Activated naive CD4-positive, alpha-beta T cell treated with anti-CD3 and anti-CD28 coated beads, Interleukin-2, amount 50 U/mL, for 24 hours (primary cell): ENCODE measurements at regions not wholly inside any gene's neighbourhood (a gene's known extent, or its start where the extent isn't known, plus 50 kb on each side); places are given as distances from the start of the nearest gene placed in this dataset.

Experiments used
- H3K27ac Mint-ChIP-seq: one replicate; pipeline ENCODE4 v1.8.0; 2021; ENCODE audit warnings: mild to moderate bottlenecking, mixed read lengths
- H3K27me3 Mint-ChIP-seq: one replicate; pipeline ENCODE4 v1.8.0; 2021; ENCODE audit warnings: mixed read lengths
- H3K36me3 Mint-ChIP-seq: one replicate; pipeline ENCODE4 v1.8.0; 2021; ENCODE audit warnings: mixed read lengths
- H3K4me1 Mint-ChIP-seq: one replicate; pipeline ENCODE4 v1.8.0; 2021; ENCODE audit warnings: mixed read lengths
- H3K4me3 Mint-ChIP-seq: one replicate; pipeline ENCODE4 v1.8.0; 2021; ENCODE audit warnings: mild to moderate bottlenecking, mixed read lengths
- H3K9me3 Mint-ChIP-seq: one replicate; pipeline ENCODE4 v1.8.0; 2021; ENCODE audit warnings: mixed read lengths

DNA sequence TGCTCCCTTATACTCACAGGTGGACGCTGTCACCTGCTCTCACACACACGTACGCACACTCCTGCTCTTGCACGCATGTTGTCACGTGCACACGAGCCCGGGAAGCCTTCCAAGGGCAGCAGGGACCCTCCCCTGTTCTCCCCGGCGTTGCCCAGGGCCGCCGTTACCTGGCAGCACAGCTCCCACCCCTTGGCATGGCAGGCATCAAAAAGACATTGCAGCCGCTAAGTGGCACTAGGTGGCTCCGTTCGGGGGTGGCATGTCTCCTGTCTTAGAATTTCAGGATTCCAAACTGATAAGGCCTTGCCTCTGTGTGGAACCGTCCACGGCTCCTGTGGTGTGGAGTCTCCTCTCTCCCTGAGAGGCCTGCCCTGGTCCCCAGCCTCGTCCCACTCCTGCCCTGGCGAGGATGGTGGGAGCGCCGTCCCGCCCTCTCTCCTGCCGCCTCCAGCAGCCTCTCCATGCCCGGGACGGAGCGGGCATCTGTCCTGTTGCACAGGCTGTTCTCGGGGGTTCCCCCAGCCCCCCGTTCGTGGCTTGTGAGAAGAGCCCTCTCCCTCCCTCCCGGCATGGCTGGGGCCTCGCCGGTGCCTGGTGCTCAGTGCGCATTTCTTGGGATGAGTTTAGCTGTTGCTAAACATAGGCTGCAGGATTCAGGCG is 126.7 kb upstream of the GSE1 start:
- no peaks in the 10 kb centered on the region for H3K9me3 Mint-ChIP-seq
- H3K4me1 Mint-ChIP-seq, result peaks cover 5% of the 10 kb centered on the region
- no peak overlapping the region for H3K27ac Mint-ChIP-seq
- no peaks in the 10 kb centered on the region for H3K36me3 Mint-ChIP-seq
- no peaks in the 10 kb centered on the region for H3K27me3 Mint-ChIP-seq
- H3K4me3 Mint-ChIP-seq, result no peak overlapping the region

DNA sequence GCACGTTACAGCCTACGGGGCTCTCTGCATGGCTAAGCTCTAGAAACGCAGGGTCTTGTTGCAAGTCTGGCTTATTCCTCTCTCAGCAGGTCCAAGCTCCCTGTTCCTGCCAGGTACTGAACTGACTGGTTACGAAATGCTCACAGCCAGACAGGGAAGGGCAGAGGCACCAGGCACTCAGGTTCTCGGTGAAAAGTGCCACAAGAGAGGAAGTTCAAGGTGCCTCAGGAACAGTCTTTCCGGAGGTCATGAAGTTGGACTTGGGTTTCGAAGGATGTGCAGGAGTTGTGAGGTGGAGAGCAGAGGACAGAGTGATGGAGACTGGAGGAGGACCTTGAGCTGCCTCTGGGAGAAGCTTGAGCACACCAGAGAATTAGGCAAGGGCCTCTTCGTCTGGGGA is 124.7 kb upstream of the GSE1 start:
- no peaks in the 10 kb centered on the region for H3K36me3 Mint-ChIP-seq
- no peak overlapping the region for H3K4me3 Mint-ChIP-seq
- H3K27me3 Mint-ChIP-seq, result no peaks in the 10 kb centered on the region
- H3K4me1 Mint-ChIP-seq, result peaks cover 8% of the 10 kb centered on the region
- no peaks in the 10 kb centered on the region for H3K9me3 Mint-ChIP-seq
- no peak overlapping the region for H3K27ac Mint-ChIP-seq

DNA sequence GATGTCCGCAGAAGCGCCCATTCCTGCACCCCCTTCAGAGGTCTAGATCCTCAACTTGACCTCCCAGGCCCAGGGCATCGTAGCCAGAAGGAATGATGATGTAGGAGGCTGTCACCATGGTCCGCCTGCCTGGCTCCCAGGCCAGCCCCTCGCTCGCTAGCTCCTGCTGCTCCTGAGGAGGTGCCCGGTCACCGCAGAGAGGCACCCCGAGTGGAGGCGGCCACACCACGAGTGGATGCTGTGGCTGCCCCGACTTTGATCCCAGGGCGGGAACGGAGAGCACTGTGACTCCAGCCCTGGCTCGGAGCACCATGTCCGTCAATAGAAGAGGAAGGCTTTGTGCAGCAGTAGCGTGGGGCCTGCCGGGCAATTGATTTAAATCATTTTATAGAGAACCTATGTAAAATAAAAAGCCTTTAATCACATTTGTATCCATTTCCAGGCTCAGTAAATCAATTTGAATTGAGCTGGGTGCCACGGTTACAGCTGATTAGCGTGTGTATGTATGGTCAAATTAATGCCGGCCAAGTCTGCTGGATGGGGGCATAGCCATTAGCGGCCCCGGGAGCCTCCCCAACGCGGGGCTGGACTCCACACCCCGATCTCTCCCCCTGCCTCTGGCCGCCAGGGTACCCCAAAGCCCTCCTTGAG is 122.6 kb upstream of the GSE1 start:
- H3K4me1 Mint-ChIP-seq, result peaks cover 8% of the 10 kb centered on the region
- H3K27ac Mint-ChIP-seq, result no peak overlapping the region
- no peaks in the 10 kb centered on the region for H3K9me3 Mint-ChIP-seq
- H3K4me3 Mint-ChIP-seq, result no peak overlapping the region
- no peaks in the 10 kb centered on the region for H3K36me3 Mint-ChIP-seq
- H3K27me3 Mint-ChIP-seq, result no peaks in the 10 kb centered on the region

DNA sequence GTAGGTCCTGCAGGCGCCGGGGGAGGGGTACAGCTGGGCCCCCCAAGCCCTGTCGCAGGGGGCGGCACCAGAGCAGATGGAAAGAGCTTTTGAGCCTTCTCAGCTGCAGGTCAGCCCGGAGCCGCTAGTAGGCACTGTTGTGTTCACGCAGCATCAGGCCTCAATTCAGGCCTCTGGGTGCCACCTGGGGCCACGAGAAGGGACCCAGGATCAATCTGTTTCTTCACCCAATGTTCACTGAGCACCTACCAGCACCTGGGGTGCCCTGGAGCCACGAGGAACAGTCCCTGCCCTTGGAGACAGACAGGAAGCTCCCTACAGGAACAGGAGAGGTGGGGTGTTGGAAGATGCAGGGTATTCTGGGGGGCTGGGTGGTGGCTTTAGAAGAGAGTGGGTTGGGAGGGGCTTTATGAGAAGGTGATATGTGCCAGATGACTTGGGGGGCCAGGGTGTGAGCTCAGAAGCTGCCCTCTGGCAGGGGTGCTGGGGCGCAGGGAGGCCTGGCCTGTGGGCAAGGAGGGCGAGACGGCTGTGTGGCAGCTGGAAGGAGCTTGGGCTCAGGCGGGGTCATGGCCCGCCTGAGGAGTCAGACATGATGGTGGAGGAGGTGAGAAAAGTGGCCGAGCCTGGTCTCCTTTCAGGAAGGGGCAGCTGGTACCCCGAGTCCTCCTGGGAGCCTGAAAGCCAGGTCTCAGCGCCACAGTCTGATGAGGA is 121.9 kb upstream of the GSE1 start:
- no peak overlapping the region for H3K27ac Mint-ChIP-seq

DNA sequence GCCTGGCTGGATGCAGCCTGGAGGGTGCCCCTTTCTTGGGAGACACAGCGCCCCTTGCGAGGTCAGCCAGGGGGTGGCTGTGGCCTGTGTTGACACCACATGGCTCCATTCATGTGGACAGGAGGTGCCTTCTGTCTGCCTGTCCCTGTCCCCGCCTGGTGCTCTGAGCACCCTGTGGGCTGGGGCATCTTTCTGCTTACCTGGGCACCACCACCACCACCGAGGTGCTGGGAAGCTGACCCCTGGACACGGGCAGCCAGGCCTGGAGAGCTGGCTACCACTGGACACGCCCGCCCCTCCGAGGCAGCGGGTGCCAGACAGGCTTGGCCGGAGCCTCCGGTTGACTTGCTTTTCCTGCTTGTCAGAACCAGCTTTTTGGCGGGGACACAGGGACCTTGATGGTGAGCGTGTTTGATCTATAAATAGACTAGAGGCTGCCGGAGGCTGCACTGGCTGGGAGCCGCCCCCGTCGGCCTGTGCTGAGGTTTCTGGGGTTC is 121.3 kb upstream of the GSE1 start:
- Mint-ChIP-seq H3K4me3 (no peak overlapping the region), H3K9me3 (no peaks in the 10 kb centered on the region), H3K4me1 (peaks cover 8% of the 10 kb centered on the region), H3K27me3 (no peaks in the 10 kb centered on the region), H3K36me3 (no peaks in the 10 kb centered on the region), H3K27ac (no peak overlapping the region)

More for the DNA sequence above, 121.9 kb upstream of the GSE1 start:
- H3K4me1 Mint-ChIP-seq, result peaks cover 8% of the 10 kb centered on the region
- H3K36me3 Mint-ChIP-seq, result no peaks in the 10 kb centered on the region
- H3K4me3 Mint-ChIP-seq, result no peak overlapping the region
- H3K9me3 Mint-ChIP-seq, result no peaks in the 10 kb centered on the region
- H3K27me3 Mint-ChIP-seq, result no peaks in the 10 kb centered on the region

DNA sequence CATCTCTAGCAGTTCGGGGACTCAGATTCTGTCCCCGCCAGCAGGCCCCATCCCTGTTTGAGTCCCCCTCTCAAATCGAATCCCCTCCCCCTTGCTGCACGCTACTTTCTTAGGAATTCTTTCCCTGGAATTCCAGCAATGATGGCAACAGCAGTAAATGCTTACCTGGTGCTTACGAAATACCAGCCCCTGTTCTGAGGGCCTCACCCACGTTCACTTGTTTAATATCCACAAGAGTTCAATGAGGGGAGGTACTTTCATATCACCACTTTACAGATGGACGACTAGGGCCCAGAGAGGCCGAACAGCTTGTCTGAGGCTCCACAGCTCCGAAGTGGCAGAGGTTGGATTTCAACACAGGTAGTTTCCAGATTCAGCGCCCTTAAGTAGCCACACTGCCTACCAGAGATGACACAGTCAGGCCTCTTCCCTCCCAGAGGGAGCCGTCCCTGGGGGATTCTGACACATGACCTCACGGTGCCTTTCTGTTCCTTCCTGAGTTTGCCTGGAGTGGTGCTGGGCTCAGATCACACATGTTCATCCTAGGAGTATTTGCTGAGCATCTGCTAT is 120.7 kb upstream of the GSE1 start:
- Mint-ChIP-seq H3K27ac (peak overlapping the region; percentile 2), H3K27me3 (no peaks in the 10 kb centered on the region), H3K4me1 (peaks cover 8% of the 10 kb centered on the region), H3K4me3 (no peak overlapping the region), H3K36me3 (no peaks in the 10 kb centered on the region), H3K9me3 (no peaks in the 10 kb centered on the region)

DNA sequence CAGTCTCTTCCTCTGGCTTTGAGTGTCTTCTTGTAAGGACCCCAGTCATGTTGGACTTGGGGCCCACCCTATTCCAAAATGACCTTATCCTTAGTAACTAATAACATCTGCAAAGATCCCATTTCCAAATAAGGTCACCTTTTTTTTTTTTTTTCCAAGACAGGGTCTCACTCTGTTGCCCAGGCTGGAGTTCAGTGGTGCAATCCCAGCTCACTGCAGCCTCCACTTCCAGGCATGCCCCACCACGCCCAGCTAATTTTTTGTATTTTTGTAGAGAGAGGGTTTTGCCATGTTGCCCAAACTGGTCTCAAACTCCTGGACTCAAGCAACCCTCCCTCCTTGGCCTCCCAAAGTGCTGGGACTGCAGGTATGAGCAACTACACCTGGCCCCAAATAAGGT is 118.8 kb upstream of the GSE1 start:
- Mint-ChIP-seq H3K27me3 (no peaks in the 10 kb centered on the region), H3K9me3 (no peaks in the 10 kb centered on the region), H3K4me1 (peaks cover 8% of the 10 kb centered on the region), H3K36me3 (no peaks in the 10 kb centered on the region), H3K27ac (no peak overlapping the region), H3K4me3 (no peak overlapping the region)

DNA sequence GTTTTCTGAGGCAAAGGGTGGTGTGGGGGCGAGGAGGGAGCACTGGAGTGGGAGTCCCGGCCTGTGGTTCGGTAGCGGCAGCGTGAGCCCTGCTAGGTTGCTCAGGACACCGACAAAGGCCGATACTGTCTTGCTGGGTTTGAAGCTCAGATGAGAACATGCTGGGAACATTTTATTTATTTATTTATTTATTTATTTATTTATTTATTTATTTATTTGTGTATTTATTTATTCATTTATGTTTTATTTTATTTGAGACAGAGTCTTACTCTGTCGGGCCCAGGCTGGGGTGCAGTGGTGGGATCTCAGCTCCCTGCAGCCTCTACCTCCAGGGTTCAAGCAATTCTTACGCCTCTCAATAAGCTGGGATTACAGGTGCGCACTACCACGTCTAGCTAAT is 117.9 kb upstream of the GSE1 start:
- Mint-ChIP-seq H3K4me3 (no peak overlapping the region), H3K9me3 (no peaks in the 10 kb centered on the region), H3K27ac (no peak overlapping the region), H3K36me3 (no peaks in the 10 kb centered on the region), H3K4me1 (peaks cover 8% of the 10 kb centered on the region), H3K27me3 (no peaks in the 10 kb centered on the region)

DNA sequence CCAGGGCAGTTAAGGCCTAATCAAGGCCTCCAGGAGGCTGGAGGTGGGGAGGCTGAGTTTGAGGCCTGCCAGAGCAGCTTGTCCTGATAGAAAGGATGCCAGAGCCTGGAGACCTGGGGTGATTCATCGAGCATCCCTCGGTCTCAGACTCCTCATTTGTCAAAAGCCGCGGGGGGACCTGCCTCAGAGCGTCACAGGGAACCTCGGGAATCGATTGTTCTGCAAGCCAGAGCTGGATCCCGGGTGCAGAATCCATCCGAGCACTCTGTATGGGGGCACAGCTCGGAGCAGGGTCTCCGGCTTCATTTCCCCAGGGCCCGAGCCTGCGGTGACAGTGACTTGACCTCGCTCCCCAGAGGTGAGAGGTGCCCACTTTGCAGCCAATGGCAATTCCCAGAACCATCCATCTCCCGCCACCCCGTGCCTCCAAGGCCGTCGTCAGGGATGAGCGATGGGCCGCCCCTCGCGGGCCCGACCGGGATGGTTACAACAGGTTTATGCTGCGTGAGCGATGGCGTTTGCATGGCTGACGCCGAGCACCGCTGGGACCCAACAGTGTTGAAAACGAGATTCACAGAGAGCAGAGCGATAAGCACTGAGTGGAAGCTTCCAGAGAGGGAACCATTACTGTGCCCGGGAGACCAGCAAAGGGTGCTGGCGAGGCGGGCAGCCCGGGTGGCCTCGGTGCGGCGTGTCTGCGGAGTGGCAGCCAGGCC is 117.1 kb upstream of the GSE1 start:
- Mint-ChIP-seq H3K4me1 (peaks cover 8% of the 10 kb centered on the region), H3K36me3 (no peaks in the 10 kb centered on the region), H3K27ac (no peak overlapping the region), H3K4me3 (no peak overlapping the region), H3K27me3 (no peaks in the 10 kb centered on the region), H3K9me3 (no peaks in the 10 kb centered on the region)

DNA sequence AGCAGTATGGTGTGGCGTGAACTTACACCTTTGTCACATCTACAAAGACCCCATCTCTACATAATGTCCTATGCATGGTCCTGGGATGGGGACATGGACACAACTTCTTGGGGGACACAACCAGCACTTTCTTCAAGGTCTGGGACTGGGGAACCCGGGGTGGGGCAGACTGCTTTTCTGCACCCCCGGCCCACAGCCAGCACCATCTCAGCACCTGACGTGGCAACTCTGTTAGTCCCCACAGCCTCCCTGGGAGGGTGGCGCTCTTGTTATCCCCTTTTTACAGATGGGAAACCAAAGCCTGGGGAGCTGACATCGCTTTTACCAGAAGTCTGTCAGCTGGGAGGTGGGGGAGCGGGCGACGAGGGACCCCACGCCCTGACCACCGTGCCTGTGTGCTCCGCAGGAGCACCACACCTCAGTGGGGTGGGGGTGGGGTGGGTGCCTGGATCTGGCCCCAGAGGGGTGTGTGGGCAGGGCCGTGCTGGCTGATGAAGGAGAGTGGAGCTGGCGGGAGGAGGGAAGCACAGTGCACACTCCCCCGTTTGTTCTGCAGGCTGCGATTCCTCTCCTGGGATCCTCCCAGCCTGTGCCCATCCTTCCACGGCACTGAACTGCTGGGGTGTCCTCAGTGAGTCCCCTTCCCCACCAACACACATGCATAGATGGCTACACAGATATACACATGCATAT is 115.4 kb upstream of the GSE1 start:
- peak overlapping the region; percentile 72 for H3K27ac Mint-ChIP-seq
- H3K36me3 Mint-ChIP-seq, result no peaks in the 10 kb centered on the region
- no peaks in the 10 kb centered on the region for H3K27me3 Mint-ChIP-seq
- no peaks in the 10 kb centered on the region for H3K4me1 Mint-ChIP-seq
- H3K4me3 Mint-ChIP-seq, result no peak overlapping the region
- no peaks in the 10 kb centered on the region for H3K9me3 Mint-ChIP-seq

DNA sequence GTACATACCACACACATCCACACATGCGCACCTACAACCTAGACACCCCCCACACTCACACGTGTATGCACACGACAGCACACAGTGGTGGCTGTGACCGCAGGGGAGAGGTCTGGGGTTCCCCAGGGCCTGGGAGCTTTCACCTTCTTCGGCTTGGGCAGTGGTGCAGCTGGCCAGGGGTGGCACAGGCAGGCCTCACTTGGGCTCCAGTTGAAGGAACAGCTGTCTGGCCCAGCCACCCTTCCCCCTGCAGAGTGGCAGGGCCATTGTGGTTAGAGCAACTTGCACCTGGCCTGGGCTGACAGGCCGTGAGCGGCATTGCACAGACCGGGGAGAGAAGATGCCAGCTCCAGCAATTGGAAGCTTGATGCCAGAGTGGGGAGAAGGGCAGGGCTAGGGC is 114.5 kb upstream of the GSE1 start:
- Mint-ChIP-seq H3K36me3 (no peaks in the 10 kb centered on the region), H3K4me1 (no peaks in the 10 kb centered on the region), H3K4me3 (no peak overlapping the region), H3K9me3 (no peaks in the 10 kb centered on the region), H3K27me3 (no peaks in the 10 kb centered on the region), H3K27ac (no peak overlapping the region)

DNA sequence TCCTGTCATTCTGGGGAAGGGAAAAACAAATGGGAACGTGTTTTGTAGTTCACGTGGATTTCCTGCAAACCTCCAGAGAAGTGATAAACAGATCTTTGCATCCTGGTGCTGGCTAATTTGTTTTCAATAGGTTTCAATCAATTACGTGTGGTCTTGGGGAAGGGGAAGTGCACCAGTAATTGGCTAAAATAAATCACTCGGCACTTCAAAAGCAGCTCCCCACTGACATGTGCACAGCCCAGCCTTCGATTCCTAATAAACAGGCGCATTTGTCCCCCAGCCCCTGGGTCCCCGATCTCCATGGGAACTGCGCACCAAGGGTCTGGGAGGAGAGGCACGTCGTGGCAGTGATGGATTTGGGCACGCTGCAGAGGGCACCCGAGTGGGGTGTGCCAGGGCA is 112.9 kb upstream of the GSE1 start:
- Mint-ChIP-seq H3K9me3 (no peaks in the 10 kb centered on the region), H3K4me3 (no peak overlapping the region), H3K27ac (no peak overlapping the region), H3K4me1 (no peaks in the 10 kb centered on the region), H3K27me3 (no peaks in the 10 kb centered on the region), H3K36me3 (no peaks in the 10 kb centered on the region)

DNA sequence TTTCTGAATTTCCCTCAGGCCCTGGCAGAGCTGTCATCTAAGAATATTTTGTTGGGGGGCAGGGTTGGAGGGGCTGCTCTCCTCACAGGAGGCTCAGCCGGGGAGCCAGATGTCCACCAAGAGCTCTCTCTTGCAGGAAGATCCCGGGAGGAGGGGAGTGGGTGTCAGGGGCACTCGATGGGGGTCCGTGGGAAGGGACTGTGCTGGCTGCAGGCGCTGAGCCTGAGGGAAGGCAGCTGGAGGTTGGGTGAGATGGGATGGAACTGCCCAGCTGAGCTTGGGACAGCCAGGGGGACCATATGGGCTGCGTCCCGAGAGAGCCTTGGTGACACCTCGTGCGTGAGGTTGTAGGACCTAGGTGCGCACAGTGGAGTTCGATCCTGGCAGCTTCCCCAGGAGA is 111.2 kb upstream of the GSE1 start:
- Mint-ChIP-seq H3K27me3 (no peaks in the 10 kb centered on the region), H3K4me1 (no peaks in the 10 kb centered on the region), H3K4me3 (no peak overlapping the region), H3K9me3 (no peaks in the 10 kb centered on the region), H3K27ac (no peak overlapping the region), H3K36me3 (no peaks in the 10 kb centered on the region)

DNA sequence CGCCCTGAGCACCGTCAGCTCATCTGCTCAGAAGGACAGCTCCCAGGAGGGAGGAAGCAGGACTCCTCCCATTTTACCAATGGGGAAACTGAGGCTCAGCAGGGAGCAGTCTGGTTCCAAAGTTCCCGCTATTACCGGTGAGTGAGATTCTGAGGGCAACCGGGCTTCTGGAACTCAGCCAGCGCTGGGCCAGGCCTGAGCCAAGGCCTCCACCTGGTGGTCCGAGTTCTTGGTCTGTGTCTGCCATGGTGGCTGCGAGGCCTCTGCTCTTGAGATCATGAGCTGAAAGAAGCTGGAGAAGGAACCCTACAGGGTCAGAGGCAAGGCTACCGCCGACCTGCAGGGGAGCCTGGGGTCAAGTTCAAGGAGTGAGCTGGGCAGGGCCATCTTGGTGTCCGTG is 110.8 kb upstream of the GSE1 start:
- Mint-ChIP-seq H3K27me3 (no peaks in the 10 kb centered on the region), H3K36me3 (no peaks in the 10 kb centered on the region), H3K4me3 (no peak overlapping the region), H3K27ac (no peak overlapping the region), H3K4me1 (no peaks in the 10 kb centered on the region), H3K9me3 (no peaks in the 10 kb centered on the region)

DNA sequence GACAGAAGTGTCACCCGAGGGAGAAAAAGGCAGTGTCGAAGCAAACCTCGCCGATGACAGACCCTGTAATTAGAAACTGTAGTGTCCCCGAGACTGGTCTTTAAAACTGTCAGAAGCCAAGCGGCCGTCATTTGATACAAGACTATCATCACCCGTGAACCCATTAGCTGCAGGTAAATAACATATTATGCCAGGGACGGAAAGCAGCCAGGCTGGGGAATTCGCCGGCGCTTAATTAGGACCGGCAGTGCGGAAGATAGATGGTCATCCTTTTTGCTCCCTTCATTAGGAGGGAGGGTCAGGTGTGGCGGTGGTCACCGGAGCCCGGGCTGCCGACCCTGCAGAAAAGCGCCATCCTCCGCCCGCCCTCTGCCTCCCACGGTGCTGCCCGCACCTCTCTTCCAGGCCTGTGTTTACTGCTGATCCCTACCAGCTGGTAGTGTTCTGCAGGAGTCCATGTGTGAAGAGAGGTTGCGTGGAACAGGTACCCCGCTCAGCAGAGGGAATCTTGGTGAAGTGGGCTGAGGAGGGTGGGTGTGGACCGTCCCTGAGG is 109.4 kb upstream of the GSE1 start:
- H3K9me3 Mint-ChIP-seq, result no peaks in the 10 kb centered on the region
- no peak overlapping the region for H3K27ac Mint-ChIP-seq
- no peaks in the 10 kb centered on the region for H3K4me1 Mint-ChIP-seq
- H3K27me3 Mint-ChIP-seq, result no peaks in the 10 kb centered on the region
- H3K4me3 Mint-ChIP-seq, result no peak overlapping the region
- no peaks in the 10 kb centered on the region for H3K36me3 Mint-ChIP-seq
